ENCODE measurements at regions not wholly inside any gene's neighbourhood (a gene's known extent, or its start where the extent isn't known, plus 50 kb on each side); places are given as distances from the start of the nearest gene placed in this dataset.

DNA sequence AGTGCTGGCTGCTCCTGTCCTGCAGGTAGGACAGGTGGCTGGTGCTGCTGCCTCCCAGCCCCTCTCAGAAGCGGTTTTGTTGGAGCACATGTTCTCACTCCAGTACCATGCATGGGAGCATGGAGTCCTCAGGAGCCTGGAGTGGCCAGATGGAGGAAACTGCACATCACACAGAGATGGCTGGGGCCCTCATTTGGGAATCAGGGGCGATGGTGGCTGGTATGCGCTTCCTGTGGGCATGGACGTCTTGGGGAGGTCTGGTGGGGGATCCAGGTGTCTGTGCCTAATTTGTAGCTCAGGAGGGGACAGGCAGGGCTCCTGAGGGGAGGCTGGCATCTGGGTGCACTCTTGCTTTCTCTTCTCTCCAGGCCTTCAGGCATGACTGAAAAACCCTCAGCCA, 168.2 kb downstream of the KLF13 start:
- TF ChIP-seq, protein P1, sequence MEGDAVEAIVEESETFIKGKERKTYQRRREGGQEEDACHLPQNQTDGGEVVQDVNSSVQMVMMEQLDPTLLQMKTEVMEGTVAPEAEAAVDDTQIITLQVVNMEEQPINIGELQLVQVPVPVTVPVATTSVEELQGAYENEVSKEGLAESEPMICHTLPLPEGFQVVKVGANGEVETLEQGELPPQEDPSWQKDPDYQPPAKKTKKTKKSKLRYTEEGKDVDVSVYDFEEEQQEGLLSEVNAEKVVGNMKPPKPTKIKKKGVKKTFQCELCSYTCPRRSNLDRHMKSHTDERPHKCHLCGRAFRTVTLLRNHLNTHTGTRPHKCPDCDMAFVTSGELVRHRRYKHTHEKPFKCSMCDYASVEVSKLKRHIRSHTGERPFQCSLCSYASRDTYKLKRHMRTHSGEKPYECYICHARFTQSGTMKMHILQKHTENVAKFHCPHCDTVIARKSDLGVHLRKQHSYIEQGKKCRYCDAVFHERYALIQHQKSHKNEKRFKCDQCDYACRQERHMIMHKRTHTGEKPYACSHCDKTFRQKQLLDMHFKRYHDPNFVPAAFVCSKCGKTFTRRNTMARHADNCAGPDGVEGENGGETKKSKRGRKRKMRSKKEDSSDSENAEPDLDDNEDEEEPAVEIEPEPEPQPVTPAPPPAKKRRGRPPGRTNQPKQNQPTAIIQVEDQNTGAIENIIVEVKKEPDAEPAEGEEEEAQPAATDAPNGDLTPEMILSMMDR (IDR thresholded peaks at IDR 0.05; ENCODE audit: extremely low read depth, missing control alignments): no peak

DNA sequence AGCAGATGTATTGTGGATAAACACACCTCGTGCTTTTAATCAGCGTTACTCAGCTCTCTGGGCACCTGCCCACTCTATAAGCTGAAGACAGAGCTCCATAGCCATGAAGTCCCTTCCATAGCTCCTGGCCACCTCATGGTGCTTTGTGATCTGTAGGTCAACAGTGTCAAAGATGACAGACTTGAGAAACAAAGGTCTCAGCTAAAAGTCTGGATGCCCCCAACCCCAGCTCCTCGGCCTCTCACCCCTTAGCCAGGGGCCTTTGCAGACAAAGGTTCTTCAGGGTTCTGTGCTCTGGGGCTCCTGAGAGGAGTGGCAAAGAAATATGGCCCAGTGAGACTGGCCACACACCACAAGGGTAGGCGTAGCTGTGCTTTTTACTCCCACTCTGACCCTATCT, 168.6 kb downstream of the KLF13 start:
- TF ChIP-seq, protein P1 (IDR thresholded peaks at IDR 0.05; ENCODE audit: extremely low read depth, missing control alignments): no peak
- DNase-seq (ENCODE audit: low spot score): no peak

More for the DNA sequence above, 168.2 kb downstream of the KLF13 start:
- no peak for DNase-seq (ENCODE audit: low spot score)

DNA sequence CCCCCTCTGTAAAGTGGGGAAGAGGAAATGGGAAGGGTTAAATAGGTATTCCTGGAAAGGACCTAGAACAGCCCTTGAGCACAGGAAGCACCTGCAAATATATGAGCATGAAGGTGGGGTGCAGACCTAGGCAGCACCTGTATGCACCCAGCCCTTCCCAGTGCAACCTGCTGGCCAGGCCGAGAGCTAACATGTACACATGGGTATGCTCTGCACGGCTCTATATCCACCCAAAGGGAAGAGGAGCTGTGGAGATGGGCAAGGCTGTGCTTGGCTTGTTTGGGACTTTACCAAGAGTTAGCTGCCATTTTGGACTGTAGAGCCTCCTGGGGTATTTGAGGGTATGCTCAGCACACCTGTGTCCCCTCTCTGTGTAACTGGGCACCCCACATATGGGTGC, 171.2 kb downstream of the KLF13 start:
- DNase-seq (ENCODE audit: low spot score): no peak
- TF ChIP-seq, protein P1 (IDR thresholded peaks at IDR 0.05; ENCODE audit: extremely low read depth, missing control alignments): no peak

DNA sequence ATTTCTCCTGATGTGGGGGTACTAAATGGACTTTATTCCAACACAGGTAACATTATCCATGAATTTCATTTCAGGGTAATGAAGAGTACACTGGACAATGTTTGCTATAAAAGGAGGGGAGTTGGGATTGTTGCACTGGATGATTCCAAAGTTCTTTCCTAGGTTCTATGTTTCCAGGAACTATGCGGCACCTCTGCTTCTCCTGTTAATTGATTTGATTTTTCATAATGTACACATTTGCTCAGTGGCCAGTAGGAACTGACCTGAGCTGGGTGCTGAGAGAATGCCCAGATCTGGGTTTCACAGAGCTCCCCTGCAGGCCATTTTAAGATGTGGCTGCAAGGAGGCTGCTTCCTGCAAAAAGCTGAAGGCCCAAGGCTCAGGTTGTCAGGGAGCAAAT, 171.7 kb downstream of the KLF13 start:
- TF ChIP-seq, protein P1 (IDR thresholded peaks at IDR 0.05; ENCODE audit: extremely low read depth, missing control alignments): no peak
- DNase-seq (ENCODE audit: low spot score): no peak

DNA sequence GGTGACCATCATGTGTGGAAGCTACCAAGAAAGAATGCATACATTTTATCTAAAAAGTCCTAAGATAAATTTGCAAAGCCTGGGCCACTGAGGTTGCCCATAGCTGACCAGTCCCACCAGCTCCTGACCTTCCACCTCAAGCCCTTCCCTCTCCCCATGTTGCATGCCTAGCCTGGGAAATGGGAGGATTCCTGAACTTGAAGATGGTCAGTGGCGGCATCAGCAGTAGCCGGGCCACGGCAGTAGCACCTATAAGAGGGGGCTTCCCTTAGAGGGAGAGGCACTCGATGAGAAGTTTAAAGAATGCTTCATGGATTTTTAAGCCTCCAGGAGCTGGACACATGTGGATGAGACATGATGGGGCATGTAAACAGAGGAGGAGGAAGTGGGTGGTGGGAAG, 172.1 kb downstream of the KLF13 start:
- no peak for DNase-seq (ENCODE audit: low spot score)
- TF ChIP-seq, protein P1 (IDR thresholded peaks at IDR 0.05; ENCODE audit: extremely low read depth, missing control alignments): no peak

DNA sequence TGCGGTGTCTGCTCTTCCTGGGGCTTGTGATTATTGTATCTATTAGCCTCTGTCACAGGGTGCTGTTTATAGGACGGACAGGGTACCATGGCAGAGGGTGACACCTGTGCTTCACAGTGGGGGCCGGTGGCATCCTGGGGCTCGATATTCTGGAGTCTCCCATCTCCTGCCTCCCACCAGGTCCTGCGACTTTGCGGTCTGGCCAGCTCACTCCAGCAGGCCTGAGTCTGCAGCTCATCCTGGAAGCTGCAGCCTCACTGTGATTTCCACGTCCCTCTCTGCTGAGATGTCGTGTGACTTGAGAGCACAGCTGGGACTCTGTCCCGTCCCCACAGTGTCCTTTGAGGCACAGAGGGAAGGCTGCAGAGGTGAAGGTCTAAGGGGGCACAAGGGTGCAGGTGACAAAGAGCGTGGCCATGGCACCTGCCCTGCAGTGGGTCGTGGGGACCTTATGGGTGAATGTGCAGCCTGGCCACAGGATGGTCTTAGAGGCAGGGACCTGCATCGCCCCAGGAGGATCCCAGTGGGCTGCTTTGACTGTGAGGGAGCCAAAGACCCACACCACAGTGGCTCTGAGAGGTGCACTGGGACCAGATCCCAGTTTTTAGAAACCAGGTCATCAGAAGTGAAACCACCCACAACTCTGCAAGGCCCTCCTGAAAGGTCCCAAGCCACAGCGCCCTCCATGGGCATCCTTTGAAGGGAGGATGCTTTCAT, 172.8 kb downstream of the KLF13 start:
- TF ChIP-seq, protein P1 (IDR thresholded peaks at IDR 0.05; ENCODE audit: extremely low read depth, missing control alignments): no peak
- no peak for DNase-seq (ENCODE audit: low spot score)

DNA sequence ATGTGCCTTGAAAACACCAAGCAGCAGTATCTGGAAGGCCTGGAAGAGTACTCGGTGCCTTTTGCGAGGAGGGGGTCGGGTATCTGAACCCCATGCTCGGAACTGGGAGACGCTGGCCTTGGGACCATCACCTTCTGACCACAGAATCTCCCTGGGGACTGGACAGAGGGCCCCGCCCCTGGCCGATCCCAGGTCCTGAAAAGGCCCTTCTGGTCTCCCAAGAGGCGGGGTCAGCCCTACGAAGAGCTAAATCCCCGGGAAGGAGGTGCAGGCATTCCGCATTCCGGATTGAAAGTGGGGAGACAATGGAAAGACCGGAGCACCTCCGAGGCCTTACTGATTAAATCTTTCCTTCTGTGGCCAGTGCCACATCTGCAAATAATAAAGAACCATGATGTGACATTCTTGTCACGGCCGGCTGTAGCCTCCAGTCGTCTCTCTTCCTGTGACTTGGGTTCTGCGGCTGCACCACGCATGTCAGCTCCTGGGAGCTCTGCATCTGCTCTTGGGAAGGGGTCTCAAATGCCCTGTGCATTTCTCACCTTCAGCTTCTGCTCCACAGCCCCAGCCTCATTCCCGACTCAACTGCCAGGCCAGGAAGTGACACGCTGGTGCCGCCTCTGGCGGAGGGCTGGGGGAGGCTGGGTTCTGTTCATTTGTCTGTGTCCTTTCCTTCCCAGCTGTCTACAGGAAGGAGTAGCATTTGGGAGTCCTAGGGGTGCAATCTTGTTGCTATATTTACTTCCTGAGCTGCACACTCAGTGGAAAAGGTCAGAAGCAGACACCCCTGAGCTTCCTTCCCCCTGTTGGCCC, 173.5 kb downstream of the KLF13 start:
- TF ChIP-seq, protein P1 (IDR thresholded peaks at IDR 0.05; ENCODE audit: extremely low read depth, missing control alignments): no peak
- no peak for DNase-seq (ENCODE audit: low spot score)

Measured in GM20000 (cell line).